Activated CD4-positive, alpha-beta T cell treated with anti-CD3 and anti-CD28 coated beads for 48 hours (primary cell): ENCODE measurements at regions not wholly inside any gene's neighbourhood (a gene's known extent, or its start where the extent isn't known, plus 50 kb on each side); places are given as distances from the start of the nearest gene placed in this dataset.

Source experiments
- DNase-seq: peaks from one replicate; pipeline ENCODE4 v3.0.0-alpha.2; 2020

DNA sequence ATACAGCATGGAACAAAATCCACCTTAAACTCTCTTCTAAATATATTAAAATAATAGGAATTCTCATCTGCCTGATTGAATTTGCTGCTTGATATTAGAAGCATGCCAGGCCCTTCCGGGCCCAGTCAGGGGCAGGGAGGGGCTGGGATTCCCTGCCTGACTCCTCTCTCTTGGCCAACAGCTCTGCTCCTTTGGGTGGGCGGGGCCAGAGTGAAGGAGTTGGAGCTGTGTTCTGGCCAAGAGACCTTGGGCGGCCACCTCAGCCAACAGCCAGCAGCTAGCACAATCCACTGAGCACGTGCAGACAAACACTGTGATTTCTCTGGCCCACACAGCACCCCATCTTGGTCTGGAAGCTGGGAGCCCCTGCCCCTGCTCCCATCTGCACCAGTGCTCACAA lies 140.3 kb downstream of the PJA1 start:
- DNase-seq, result no peak

DNA sequence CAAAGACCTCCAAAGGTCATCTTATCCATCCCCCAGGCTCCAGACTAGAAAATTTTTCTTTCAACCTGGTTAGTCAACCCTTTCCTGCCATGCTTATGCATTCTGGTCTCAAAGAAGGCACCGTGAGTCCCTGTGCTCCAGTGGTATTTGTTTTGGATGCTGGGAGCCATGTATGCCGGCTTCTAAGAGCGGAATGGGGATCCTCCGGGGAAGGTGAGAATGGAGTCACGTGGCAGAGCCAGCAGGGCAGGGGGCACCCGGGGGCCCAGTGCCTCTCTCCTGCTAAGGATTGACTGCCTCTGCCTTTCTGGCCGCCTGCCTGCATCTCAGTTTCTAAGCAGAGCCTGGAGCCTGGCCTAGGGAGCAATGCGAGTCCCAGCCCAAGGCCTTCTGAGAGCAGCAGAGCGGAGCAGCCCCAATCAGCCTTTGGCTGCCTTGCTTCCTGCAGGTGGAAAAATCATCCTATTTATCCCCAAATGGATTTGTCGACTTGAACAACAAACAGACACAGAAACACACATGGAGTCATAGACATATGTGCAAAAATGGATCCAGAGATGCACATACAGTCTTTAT lies 141.0 kb downstream of the PJA1 start:
- no peak for DNase-seq

DNA sequence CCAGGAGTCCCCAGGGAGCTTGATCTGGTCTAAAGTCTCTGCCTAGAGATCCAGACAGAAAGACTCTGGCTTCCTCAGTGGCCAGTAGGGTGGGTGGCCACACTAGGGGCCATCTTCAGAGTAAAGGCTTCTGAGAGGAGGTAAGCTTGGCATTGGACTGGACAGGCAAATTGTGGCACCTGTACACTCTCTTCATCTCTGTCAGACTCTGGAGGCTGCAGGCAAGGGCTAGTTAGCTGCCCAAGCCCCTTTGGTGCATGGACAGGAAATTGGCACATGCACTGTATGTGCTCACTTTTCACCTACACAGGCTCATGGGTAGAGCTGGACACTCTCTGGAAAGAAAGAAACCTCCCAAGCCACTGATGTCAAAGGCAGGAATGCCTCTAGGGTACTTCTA lies 142.8 kb downstream of the PJA1 start:
- DNase-seq, result no peak

DNA sequence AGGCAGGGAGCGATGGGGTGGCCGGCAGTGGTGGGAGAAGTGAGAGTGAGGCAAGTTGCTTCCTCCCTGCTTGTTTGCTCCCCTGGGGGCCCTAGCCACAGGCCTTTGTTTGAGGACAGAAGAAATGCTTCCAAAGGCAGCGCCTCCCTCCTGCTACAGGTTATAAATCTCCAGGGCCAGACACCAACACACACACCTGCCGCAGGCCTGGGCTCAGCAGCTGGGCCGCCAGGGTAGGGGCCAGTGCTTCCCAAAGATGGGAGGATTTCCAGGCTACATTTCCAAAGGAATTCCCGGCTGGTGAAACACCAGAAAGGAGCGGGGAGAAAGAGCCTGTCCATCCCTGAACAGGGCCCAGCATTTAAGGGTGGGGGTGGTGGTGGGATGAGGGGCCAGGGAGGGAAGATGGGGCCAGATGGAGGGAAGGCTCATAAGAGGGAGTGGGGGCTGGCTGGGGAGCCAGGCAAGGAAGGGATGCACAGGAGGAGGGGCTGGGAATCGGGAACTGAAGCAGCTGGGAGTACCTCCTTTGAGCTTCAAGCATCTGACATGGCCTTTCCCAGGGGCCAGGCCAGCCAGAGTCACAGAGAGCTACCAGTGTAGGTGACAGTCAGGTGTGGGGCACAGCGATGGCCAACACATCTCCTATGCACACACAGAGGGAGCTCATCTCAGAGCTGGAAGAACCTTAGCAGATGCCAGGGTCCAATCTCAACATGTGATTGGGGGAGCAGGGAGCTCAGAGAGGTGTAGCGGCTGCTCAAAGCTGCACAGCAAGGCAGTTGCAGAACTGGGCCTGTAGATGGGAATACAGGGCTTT lies 143.9 kb downstream of the PJA1 start:
- DNase-seq, result no peak

DNA sequence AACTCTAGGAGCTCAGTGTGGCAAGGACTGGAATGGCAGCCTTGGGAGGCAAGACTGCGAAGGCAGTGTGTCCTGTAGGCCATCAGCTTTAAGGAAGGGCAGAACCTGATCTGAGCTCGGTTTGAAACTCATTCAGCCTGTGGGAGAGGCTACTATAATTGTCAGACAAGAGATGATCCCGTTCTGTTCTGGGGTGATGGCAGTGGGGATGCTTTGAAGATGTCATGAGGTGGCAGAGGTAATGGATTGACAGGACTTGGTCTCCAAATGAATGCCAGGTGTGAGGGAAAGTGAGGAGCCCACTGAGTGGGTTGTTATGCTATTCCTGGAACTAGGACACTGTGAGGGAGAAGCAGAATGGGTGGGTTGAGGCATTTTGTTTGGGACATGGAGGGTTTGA lies 144.9 kb downstream of the PJA1 start:
- no peak for DNase-seq

DNA sequence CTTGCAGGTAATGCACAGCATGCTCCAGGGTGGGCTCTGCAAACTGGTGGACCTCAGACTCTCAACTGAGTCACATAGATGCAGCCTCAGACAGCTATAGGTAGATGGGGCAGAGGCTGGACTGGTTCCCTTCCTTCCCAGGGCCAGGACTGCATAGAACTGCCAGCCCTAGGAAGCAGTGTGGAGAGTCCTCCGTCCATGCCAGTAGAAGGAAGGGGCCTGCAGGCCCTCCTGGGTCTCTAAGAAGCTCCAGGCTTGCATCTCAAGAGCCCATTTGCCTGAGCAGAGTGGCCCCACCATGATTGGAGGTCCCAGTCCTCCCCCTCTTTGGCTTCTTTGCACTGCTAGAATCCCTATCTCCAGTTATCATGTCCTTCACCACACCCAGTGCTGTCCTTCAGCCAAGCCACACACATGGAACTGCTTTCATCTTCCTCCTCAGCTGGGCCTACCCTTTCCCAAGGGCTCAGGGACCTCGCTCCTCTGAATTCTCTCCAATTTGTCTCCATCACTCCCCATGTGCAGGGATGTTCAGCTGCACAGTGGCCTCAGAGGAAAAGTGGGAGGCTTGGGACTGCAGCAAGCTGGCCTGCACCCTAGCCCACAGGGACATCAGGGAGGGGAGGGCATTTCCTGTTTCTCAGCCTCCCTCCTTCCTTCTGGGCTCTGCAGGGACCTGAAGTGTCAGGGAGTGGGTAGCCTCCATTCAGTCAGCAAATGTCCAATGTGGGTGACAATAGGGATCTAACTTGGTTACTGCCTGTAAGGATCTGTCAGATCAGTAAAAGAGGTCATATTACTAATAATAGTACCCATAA lies 146.0 kb downstream of the PJA1 start:
- no peak for DNase-seq

DNA sequence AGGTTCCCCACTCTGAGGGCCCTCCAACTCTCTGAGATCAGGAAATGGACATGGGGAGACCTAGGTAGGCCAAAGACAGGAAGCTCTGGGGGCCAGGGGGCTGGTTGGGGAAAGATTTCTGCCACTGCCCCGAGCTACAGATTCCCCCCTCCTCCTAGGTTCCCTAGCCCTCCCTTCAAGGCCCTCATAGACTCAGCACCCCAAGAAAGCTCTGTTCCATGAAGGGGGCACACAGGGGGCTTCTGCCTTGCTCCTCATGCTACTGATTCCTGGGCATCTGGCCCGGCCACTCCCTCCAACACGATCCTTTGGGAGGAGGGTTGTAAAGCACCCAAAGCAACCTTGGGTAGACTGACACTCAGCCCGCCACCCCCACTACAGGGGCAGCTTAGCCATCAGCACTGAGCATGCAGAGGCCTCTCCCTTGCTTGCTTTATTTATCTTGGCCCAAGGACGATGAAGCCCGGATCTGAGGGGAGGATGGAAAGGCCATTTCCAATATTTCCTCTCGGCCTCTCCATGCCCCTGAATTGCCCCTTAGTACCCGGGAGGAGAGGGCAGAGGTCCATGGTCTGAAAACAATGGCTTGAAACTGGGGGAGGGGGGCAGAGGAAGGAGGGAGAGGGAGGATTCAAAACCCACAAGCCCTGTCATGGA lies 146.7 kb downstream of the PJA1 start:
- no peak for DNase-seq

DNA sequence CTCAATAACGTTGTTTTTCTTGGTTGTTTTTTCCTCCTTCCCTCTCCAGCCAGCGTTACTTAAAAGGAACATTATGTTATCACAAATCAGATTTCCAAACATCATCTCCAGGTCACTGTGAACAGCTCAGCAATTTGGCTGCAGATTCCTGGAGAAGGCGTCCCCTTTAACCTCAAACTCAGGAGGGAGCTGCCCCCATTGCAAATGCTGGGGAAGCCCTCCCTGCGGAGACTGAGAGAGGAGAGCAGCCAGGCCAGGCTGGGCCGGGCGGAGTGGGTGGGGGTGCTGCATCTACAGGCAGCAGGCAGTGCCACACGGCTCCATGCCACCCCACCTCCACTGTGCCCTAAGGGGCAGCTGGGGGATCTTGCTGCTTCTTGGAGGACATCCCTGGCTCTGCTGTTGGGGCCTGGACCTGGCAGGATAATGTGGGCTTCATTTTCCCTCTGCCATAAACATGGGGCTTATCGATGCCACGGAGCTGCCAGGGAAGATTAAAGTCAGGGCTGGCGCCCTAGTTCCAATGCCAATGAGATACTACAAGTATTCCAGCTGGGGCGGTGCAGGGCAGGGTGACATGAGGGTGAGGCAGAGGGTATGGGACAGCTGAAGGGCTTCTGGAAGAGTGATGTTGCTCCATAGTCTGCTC lies 148.8 kb downstream of the PJA1 start:
- DNase-seq, result no peak

DNA sequence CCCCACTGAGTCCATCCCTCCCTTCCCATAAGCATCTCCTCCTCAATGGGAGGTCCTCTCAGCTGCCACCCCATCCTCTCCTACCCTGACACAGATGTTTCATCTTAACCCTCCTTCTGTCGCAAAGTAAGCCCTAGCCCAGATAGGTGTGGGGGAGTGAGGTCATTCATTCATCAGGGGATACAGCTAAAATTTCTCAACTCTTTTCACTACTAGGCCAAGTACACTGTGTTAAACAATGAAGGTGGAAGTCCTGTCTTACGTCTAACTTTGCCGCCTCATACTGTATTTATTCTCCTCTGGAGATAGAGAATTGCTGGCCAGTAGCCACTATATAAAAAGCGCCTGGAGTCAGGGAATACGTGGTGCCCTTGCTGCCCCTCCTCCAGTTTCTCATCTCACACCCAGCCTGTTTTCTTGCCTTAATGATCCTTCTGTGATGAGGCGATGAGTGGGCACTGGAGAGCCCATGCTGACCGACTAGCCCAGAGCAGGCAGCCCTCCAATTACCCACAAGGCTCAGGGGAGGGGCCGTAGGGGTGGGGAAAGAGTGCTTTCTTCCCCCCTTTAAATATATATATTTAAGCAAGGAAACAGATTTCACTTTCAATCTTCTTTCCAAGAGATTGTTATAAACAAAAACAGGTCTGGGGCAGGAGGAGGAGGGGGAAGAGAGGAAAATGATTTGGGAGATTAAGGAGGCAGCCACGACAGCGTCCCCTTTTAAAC lies 149.5 kb downstream of the PJA1 start:
- DNase-seq, result no peak

DNA sequence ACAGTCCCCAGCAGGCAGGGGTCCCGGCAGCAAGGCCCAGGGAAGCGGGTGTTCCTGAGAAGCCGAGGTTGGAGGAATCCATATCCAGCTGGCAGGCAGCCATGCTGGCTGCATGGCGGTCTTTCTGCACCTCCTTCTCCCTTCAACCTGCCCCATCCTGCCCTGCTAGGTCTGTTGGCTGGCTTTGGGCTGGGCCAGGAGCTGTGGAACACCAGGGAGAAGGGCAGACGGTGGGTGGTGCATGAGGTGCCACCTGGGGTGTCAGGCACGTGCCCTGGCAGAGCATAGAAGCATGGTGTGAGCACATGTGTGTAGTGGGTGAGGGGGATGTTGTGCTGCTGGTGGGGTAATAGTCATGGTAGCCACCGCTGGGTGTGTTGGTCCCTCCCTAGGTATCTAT lies 150.1 kb downstream of the PJA1 start:
- no peak for DNase-seq

DNA sequence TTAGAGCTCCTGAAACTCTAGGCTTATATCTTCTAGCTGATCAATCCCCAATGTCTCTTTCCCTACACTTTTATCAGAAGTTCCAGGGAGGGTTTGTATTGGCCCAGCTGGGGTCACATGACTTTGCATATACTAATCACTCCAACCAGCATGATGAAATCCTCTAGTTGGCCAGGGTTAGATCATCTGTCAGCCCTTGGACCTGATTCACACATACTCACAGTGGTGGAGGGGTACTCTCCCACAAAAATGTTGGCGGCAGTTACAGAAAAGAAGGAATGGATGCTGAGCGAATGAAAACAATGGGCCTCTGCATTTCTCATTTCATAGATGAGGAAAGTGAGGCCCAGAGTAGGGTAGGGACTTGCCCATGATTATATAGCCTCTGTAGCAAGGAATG lies 151.1 kb downstream of the PJA1 start:
- no peak for DNase-seq

DNA sequence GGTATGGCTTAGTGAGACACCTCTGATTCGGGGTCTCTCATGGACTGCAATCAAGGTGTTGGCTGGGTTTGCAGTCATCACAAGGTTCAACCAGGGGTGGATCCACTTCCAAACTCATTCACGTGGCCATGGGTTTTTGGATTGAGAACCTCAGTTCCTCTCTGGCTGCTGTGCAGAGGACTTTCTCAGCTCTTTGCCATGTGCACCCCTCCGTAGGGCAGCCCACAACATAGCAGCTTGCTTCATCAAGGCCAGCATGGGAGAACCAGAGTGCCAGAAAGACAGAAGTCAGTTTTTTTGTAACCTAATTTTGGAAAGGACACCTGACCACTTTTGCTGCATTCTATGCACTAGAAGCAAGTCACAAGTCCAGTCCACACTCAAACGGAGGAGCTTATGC lies 154.9 kb downstream of the PJA1 start:
- no peak for DNase-seq

DNA sequence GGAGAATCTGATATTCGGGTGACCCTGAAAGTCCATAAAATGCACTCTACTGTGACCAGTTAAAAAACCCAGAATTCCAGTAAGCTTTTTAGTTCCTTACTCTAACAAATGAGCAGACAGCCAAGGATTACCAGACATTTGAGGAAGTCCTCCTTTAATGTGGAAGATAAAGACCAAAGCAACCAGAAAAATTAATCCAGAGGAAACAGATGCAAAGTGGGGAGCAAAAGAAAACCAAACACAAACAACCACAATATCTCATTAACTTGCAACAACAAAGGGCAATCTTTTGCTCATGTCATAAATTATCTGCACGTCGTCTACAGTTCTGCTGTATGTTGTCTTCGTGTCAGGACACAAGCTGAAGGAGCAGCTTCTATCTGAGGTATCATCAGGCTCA lies 164.4 kb downstream of the PJA1 start:
- DNase-seq, result no peak

DNA sequence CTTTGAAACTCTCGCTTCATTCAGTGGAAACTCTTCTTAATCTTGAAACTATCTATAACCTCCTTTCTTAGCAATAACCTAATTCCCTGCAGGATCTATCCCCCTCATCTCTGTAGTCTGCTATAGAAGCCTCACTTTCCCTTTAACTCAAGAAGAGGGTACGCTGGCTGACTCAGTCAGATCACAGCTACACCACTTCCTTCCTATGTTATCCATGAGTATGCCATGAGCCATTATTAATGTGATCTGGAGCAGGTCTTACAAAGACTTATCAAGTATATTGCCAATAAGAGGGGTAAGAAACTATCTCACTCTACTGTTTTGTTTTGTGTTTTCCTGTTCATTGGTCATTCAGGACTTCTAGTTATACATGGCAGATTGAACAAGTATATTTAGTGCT lies 165.3 kb downstream of the PJA1 start:
- no peak for DNase-seq

DNA sequence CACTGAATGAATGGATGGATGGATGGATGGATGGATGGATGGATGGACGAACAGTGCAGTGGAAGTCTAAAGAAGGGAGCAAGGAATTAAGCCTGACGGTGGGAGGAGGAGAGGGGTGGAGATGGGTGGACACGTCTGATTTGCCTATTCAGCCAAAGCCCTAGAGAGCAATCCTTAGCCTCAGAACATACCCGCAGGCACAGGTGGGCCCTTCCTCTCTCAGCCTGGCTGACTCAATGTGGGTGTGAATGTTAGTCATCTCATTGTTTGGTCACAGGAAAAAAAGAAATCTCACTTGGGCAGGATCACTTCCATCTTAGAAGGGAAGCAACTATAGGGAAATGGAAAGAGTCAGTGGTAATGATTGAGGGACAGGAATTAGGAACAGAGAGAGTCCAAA lies 165.9 kb downstream of the PJA1 start:
- no peak for DNase-seq

DNA sequence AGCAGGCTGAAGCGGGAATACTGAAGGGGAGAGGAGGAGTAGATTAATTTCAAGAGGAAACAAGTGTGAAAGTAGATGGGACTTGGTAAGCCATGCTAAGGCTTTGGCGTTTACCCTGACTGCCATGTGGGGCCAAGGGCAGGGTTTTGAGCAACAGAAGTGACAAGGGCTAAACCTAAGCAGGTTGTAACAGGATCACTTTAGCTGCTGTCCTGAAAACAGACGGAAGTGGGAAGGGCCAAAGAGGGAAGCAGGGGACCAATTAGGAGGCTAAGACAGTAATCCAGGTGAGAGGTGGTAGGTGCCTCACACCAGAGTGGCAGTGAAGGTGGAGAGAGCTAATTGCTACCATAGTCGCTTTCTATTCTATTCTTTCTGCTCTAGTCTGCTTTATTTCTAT lies 166.5 kb downstream of the PJA1 start:
- no peak for DNase-seq

DNA sequence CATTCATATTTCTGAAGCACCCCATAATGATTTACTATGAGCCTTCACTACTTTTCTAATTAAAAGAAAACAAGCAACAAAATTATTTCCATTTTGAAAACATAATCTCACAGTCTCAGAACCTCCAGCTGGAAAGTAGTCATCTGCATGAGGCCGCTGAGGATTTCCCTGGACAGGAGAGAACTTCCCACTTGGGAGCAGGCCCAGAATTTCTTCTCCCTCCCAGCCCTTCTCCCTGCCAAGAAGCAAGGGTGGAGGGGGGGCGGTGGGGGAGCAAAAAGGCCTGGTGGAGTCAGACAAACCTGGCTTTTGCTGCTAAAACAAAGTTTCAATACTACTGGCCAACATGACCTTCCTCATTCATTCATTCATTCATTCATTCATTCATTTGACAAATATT lies 167.3 kb downstream of the PJA1 start:
- no peak for DNase-seq

DNA sequence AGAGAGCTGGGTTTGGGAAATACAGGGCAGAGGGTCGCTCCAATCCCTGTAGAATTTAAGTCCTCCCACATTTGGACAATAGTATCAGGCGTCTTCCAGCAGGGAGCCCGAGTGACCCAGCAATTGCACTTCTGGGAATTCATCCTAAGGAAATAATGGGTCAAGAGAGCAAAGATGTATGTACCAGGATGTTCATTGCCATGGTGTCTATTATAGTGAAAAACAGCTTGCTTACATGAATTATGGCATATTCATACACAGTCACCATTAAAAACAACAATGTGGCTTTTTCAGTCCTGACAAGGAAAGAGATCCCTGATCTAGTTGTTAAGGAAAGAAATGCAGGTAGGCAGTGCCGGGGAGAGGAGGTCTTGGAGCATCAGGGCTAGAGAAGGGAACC lies 167.7 kb downstream of the PJA1 start:
- no peak for DNase-seq

DNA sequence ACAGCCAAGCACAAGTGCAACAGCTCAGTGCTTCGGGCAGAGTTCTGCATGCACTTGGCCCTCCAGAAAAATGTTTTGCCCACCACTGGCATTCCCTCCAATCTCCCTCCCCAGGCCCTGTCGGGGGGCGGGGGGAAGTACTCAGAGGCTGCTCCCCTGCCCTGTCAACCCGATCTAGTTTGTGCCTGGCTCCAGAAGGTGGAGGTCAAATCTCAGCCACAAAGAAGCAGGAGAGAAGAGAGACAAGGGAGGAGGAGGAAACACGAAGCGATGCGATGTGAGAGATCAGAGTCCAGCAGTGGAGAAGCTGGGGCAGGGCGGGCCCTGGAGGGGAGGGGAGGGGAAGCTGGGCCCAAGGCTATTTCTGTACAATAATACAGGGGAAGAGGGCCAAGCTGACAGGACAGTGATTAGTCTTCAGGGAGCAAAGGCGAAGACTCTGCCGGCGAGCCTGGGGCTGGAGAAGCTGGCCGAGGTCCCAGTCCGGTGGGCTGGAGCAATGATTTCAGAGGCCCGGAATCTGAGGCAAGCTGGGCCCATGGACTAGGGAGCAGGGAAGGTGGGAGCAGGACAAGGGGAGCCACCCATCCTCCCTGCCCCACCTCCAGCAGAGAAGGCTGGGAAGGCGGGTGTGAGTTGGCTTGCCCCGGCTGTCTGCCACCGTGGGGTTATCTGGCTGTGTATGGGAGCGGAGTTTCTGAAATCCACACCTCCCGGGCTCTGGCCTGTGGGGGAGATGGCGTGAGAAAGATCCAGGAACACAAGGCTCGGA lies 167.1 kb downstream of the EFNB1 start:
- no peak for DNase-seq

DNA sequence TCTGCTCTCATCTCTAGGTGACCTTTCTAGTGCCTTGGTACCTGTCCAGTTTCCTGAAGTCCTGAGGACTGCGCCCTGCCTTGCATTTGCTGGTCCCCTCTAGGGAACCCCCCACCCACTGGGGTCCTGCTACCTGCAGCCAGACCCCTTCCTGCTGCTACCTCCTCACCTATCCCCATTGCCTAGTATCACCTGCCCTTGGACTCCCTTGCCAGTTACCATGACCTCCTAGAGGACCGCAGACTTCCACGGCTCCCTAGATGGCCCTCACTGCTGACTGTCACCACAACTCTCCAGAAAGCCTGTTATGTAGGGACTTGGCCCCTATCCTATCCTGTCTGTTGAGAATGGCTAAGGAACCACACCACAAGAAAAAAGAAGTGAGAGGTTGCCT lies 166.6 kb downstream of the EFNB1 start:
- DNase-seq, result no peak

DNA sequence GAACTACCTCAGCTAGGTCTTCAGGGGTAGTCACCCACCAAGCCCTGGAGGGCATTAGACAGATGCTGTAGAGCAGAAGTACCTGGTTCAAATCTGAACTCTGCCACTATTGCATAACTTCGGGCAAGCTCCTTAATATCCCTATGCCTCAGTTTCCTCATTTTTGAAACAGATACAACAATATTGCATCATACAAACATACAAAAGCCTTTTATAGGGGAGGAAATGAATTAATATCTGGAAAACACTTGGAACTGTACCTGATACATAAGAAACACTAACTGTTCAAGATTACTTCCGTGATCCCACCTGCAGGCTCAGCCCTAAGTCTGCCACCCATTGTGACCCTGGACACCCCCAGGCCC lies 166.1 kb downstream of the EFNB1 start:
- no peak for DNase-seq
